Nephron progenitor cell (in vitro differentiated cells): ENCODE measurements at regions not wholly inside any gene's neighbourhood (a gene's known extent, or its start where the extent isn't known, plus 50 kb on each side); places are given as distances from the start of the nearest gene placed in this dataset.
A peak's percentile ranks its signal among the peaks of the same experiment; 100 is the strongest.
"Not testable (repeated sequence)": the region's sequence is repeated elsewhere in the genome, so short reads cannot be mapped to it uniquely, and the experiment has no call there.

Source experiments
- DNase-seq: peaks from one replicate; pipeline ENCODE4 v3.0.0; 2021
- H3K27ac Mint-ChIP-seq: 2 replicates; pipeline ENCODE4 v1.8.0; 2021; ENCODE audit warnings: mild to moderate bottlenecking, moderate library complexity, mixed read lengths
- H3K27me3 Mint-ChIP-seq: 2 replicates; pipeline ENCODE4 v1.8.0; 2021; ENCODE audit warnings: mild to moderate bottlenecking, low read depth, mixed read lengths; ENCODE audit not compliant: poor library complexity
- H3K36me3 Mint-ChIP-seq: 2 replicates; pipeline ENCODE4 v1.8.0; 2021; ENCODE audit warnings: low read depth, mixed read lengths
- H3K4me1 Mint-ChIP-seq: 2 replicates; pipeline ENCODE4 v1.8.0; 2021; ENCODE audit warnings: mixed read lengths
- H3K4me3 Mint-ChIP-seq: 2 replicates; pipeline ENCODE4 v1.8.0; 2021; ENCODE audit warnings: mild to moderate bottlenecking, moderate library complexity, mixed read lengths
- H3K9me3 Mint-ChIP-seq: 2 replicates; pipeline ENCODE4 v1.8.0; 2021; ENCODE audit warnings: mild to moderate bottlenecking, moderate library complexity, mixed read lengths
- TF ChIP-seq, protein P1 (sequence below): fragments of 200-600 bp; sonication (generic); IDR thresholded peaks from 2 replicates; pipeline ENCODE4 v1.5.0; 2021; ENCODE audit warnings: antibody characterized with exemption

DNA sequence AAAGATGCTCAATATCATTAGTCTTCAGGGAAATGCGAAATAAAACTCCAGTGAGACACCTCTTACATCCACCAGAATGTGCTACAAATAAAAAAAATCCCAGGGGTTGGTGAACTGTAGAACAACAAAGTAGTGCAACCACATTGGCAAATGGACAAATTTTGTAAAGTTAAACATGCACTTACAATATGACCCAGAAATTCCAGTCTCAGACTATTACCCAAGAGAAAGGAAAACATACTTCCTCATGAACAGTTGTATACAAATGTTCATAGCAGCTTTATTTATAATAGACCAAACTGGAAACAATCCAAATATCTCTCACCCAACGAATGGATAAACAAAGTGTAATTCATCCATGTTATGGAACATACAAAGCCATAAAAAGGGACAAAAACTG, 239.5 kb downstream of the ABCC12 start:
- Mint-ChIP-seq H3K9me3 (peaks cover 17% of the 10 kb centered on the region), H3K4me1 (no peaks in the 10 kb centered on the region), H3K36me3 (no peaks in the 10 kb centered on the region), H3K27ac (no peak overlapping the region), H3K27me3 (peaks cover 8% of the 10 kb centered on the region), H3K4me3 (no peak overlapping the region)
- DNase-seq: no peak
- TF ChIP-seq, protein P1, sequence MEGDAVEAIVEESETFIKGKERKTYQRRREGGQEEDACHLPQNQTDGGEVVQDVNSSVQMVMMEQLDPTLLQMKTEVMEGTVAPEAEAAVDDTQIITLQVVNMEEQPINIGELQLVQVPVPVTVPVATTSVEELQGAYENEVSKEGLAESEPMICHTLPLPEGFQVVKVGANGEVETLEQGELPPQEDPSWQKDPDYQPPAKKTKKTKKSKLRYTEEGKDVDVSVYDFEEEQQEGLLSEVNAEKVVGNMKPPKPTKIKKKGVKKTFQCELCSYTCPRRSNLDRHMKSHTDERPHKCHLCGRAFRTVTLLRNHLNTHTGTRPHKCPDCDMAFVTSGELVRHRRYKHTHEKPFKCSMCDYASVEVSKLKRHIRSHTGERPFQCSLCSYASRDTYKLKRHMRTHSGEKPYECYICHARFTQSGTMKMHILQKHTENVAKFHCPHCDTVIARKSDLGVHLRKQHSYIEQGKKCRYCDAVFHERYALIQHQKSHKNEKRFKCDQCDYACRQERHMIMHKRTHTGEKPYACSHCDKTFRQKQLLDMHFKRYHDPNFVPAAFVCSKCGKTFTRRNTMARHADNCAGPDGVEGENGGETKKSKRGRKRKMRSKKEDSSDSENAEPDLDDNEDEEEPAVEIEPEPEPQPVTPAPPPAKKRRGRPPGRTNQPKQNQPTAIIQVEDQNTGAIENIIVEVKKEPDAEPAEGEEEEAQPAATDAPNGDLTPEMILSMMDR: no peak

DNA sequence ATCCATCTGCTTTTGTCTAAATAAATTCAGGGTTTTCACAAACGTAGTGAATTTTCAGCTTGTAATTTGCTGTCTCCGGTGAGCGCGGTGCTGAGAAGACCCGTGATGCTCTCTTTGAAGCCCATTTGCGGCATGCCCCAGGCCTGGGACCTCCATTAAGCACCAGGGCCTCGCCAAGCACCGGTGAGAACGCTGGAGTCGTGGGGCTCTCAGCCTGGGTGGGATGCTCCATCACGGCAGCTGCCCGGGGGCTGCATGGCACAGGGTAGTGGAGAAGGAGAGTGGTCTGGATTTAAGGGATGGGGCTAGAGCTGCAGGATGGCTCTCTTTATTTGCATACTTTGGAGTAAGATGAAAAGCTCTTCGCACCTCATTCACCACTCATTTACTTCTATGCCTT, 248.7 kb downstream of the ABCC12 start:
- H3K4me3 Mint-ChIP-seq: no peak overlapping the region
- peaks cover 22% of the 10 kb centered on the region for H3K4me1 Mint-ChIP-seq
- TF ChIP-seq, protein P1: no peak
- peaks cover 18% of the 10 kb centered on the region for H3K9me3 Mint-ChIP-seq
- no peak overlapping the region for H3K27ac Mint-ChIP-seq
- H3K27me3 Mint-ChIP-seq: peaks cover 7% of the 10 kb centered on the region
- no peaks in the 10 kb centered on the region for H3K36me3 Mint-ChIP-seq
- DNase-seq: no peak

- Mint-ChIP-seq H3K4me3 (no peak overlapping the region), H3K9me3 (peaks cover 26% of the 10 kb centered on the region), H3K27me3 (peaks cover under 1% of the 10 kb centered on the region), H3K4me1 (peaks cover 22% of the 10 kb centered on the region), H3K36me3 (no peaks in the 10 kb centered on the region), H3K27ac (no peak overlapping the region)
- no peak for DNase-seq
- TF ChIP-seq, protein P1: no peak
These were observed 250.0 kb downstream of the ABCC12 start for GRCh38 chr16:47905771-47906170.

DNA sequence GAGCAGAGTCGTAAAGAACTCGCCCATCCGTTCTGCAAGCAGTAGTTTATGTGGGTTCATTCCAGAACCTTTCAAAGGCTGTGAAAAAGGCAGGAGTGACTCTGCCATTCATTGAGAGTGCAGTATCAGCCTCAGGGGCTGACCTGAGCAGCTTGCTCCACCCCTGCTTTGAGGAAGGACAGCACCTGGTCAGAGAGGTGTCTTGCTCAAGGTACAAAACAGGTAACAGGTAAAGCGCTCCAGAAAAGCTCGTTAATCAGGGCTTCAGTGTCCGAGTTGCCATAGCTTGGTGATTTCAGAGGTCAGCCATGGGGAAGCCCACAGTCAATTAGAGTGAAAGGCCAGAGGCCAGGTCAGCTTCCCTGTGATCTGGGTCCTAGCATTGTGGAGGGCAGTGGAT, 251.1 kb downstream of the ABCC12 start:
- Mint-ChIP-seq H3K36me3 (peaks cover under 1% of the 10 kb centered on the region), H3K27me3 (no peaks in the 10 kb centered on the region), H3K4me1 (peaks cover 22% of the 10 kb centered on the region), H3K9me3 (peaks cover 28% of the 10 kb centered on the region), H3K4me3 (no peak overlapping the region), H3K27ac (no peak overlapping the region)
- no peak for DNase-seq
- TF ChIP-seq, protein P1: no peak

GRCh38 chr16:47903470-47903869, 252.3 kb downstream of the ABCC12 start:
- H3K4me1 Mint-ChIP-seq: peaks cover 22% of the 10 kb centered on the region
- H3K27me3 Mint-ChIP-seq: no peaks in the 10 kb centered on the region
- H3K36me3 Mint-ChIP-seq: peaks cover 7% of the 10 kb centered on the region
- DNase-seq: no peak
- H3K27ac Mint-ChIP-seq: no peak overlapping the region
- peaks cover 33% of the 10 kb centered on the region for H3K9me3 Mint-ChIP-seq
- no peak overlapping the region for H3K4me3 Mint-ChIP-seq
- TF ChIP-seq, protein P1: no peak

- H3K9me3 Mint-ChIP-seq: peaks cover 41% of the 10 kb centered on the region
- H3K27ac Mint-ChIP-seq, H3K4me1 Mint-ChIP-seq, H3K4me3 Mint-ChIP-seq, H3K27me3 Mint-ChIP-seq: not testable (repeated sequence)
- peak; percentile 28 for DNase-seq
- H3K36me3 Mint-ChIP-seq: peaks cover 17% of the 10 kb centered on the region
These were observed 258.7 kb downstream of the ABCC12 start for GRCh38 chr16:47897105-47897504.
